SKM-1 treated with dmso at 0.1 percent for 144 hours (cell line): ENCODE measurements at regions not wholly inside any gene's neighbourhood (a gene's known extent, or its start where the extent isn't known, plus 50 kb on each side); places are given as distances from the start of the nearest gene placed in this dataset.
"Not testable (repeated sequence)": the region's sequence is repeated elsewhere in the genome, so short reads cannot be mapped to it uniquely, and the experiment has no call there.

ENCODE experiments used
- DNase-seq: peaks from one replicate; lab custom pipeline; 2025; ENCODE audit not compliant: unreplicated experiment; lab: John Stamatoyannopoulos, UW

GRCh38 chr15:70526221-70526973, 237.0 kb downstream of the UACA start:
- DNase-seq, result no peak

- DNase-seq, result no peak
Observed at GRCh38 chr15:70525551-70525950, 237.8 kb downstream of the UACA start.

GRCh38 chr15:70524470-70524869, 238.9 kb downstream of the UACA start:
- no peak for DNase-seq

- no peak for DNase-seq
Observed at GRCh38 chr15:70523616-70524015, 239.7 kb downstream of the UACA start.

- no peak for DNase-seq
Observed at GRCh38 chr15:70523192-70523591, 240.2 kb downstream of the UACA start.

- no peak for DNase-seq
Observed at GRCh38 chr15:70522323-70522966, 240.9 kb downstream of the UACA start.

- no peak for DNase-seq
Observed at GRCh38 chr15:70521576-70522322, 241.6 kb downstream of the UACA start.

- DNase-seq, result no peak
Observed at GRCh38 chr15:70519616-70520015, 243.7 kb downstream of the UACA start.

GRCh38 chr15:70519004-70519365, 244.4 kb downstream of the UACA start:
- DNase-seq, result no peak

GRCh38 chr15:70518201-70519003, 245.0 kb downstream of the UACA start:
- no peak for DNase-seq

GRCh38 chr15:70517194-70517590, 246.2 kb downstream of the UACA start:
- no peak for DNase-seq

GRCh38 chr15:70516408-70517193, 246.8 kb downstream of the UACA start:
- no peak for DNase-seq

GRCh38 chr15:70514251-70514650, 249.1 kb downstream of the UACA start:
- no peak for DNase-seq

GRCh38 chr15:70513819-70514218, 249.5 kb downstream of the UACA start:
- DNase-seq, result no peak

GRCh38 chr15:70512772-70513362, 250.5 kb downstream of the UACA start:
- peak; percentile 78 for DNase-seq

GRCh38 chr15:70511972-70512587, 251.3 kb downstream of the UACA start:
- DNase-seq, result not testable (repeated sequence)

- DNase-seq, result no peak
Observed at GRCh38 chr15:70510433-70510832, 252.9 kb downstream of the UACA start.

GRCh38 chr15:70509731-70510143, 253.6 kb downstream of the UACA start:
- no peak for DNase-seq

- DNase-seq, result peak; percentile 95
Observed at GRCh38 chr15:70509282-70509662, 254.1 kb downstream of the UACA start.
